Caco-2 (cell line): ENCODE measurements at regions not wholly inside any gene's neighbourhood (a gene's known extent, or its start where the extent isn't known, plus 50 kb on each side); places are given as distances from the start of the nearest gene placed in this dataset.

ENCODE experiments used
- BruUV-seq: library from RNA; stranded (reverse); fragments of 400-500 nt; replicated peaks from 2 replicates; lab custom pipeline; 2021; lab: Mats Ljungman, UMichigan
- CTCF ChIA-PET: fragments of 300-600 bp; sonication (Branson Sonifier 250); formaldehyde crosslinking; loops from one replicate; lab custom pipeline; 2022; ENCODE audit warnings: antibody characterized with exemption; lab: Charles Lee
- POLR2A ChIA-PET: fragments of 300-600 bp; sonication (Branson Sonifier 250); formaldehyde crosslinking; loops from one replicate; lab custom pipeline; 2022; ENCODE audit warnings: antibody characterized with exemption; lab: Charles Lee
- DNase-seq, 2 experiments: peaks; one replicate each; pipeline versions ENCODE4 v3.0.0 to v3.0.0-alpha.2; 2020 to 2022
- H3K27me3 ChIP-seq: replicated peaks from 2 replicates; pipeline ENCODE4 v1.6.0; 2011; ENCODE audit warnings: low read length; ENCODE audit not compliant: control insufficient read depth, insufficient read depth
- H3K36me3 ChIP-seq: 2 replicates; pipeline ENCODE4 v1.5.1; 2011; ENCODE audit warnings: low read length; ENCODE audit not compliant: control insufficient read depth, insufficient read depth
- H3K4me1 ChIP-seq: fragments of 250-450 bp; sonication (Bioruptor Pico); 2 replicates; pipeline ENCODE4 v1.5.1; 2020; ENCODE audit warnings: mild to moderate bottlenecking
- H3K4me3 ChIP-seq: 2 replicates; pipeline ENCODE4 v1.5.1; 2011; ENCODE audit warnings: low read depth, mild to moderate bottlenecking, control low read depth, low read length
- H3K9me3 ChIP-seq: fragments of 250-450 bp; sonication (Bioruptor Pico); 2 replicates; pipeline ENCODE4 v1.5.1; 2020; ENCODE audit warnings: mild to moderate bottlenecking, moderate library complexity
- H3K27ac Mint-ChIP-seq: one replicate; pipeline ENCODE4 v1.8.0; 2022; ENCODE audit warnings: mixed read lengths; ENCODE audit not compliant: unreplicated experiment
- H3K27me3 Mint-ChIP-seq: one replicate; pipeline ENCODE4 v1.8.0; 2022; ENCODE audit warnings: mixed read lengths; ENCODE audit not compliant: insufficient read depth, unreplicated experiment
- H3K36me3 Mint-ChIP-seq: one replicate; pipeline ENCODE4 v1.8.0; 2022; ENCODE audit warnings: mild to moderate bottlenecking, mixed read lengths; ENCODE audit not compliant: insufficient read depth, unreplicated experiment
- H3K4me1 Mint-ChIP-seq: one replicate; pipeline ENCODE4 v1.8.0; 2022; ENCODE audit warnings: low read depth, mixed read lengths; ENCODE audit not compliant: unreplicated experiment
- H3K4me3 Mint-ChIP-seq: one replicate; pipeline ENCODE4 v1.8.0; 2022; ENCODE audit warnings: mild to moderate bottlenecking, moderate library complexity, mixed read lengths; ENCODE audit not compliant: unreplicated experiment
- H3K9me3 Mint-ChIP-seq: one replicate; pipeline ENCODE4 v1.8.0; 2022; ENCODE audit warnings: mixed read lengths; ENCODE audit not compliant: unreplicated experiment
- CTCF ChIP-seq, 2 experiments: fragments of 200-600 bp in 1 of 2; IDR thresholded peaks; 1 replicate in 1 of 2; 2 replicates in 1 of 2; pipeline versions ENCODE4 v1.5.1 to v1.8.0; 2011 to 2022; ENCODE audit warnings: antibody characterized with exemption in 1 of 2, control low read depth in 1 of 2, inconsistent platforms in 1 of 2, low read depth in 1 of 2, low read length in 1 of 2, mild to moderate bottlenecking in 1 of 2, moderate library complexity in 1 of 2; ENCODE audit not compliant: insufficient read depth in 1 of 2, severe bottlenecking in 1 of 2, unreplicated experiment in 1 of 2
- intact Hi-C: fragments of 100-400 bp; cut with micrococcal nuclease; formaldehyde crosslinking; loops from one replicate; pipeline ENCODE4 v1.10.0; 2022; ENCODE audit not compliant: unreplicated experiment

- CTCF ChIA-PET, result no interaction called here
- Mint-ChIP-seq H3K9me3 (peaks cover 16% of the 10 kb centered on the region), H3K4me3 (no peak overlapping the region), H3K4me1 (no peaks in the 10 kb centered on the region), H3K27ac (no peak overlapping the region), H3K27me3 (peaks cover 12% of the 10 kb centered on the region), H3K36me3 (no peaks in the 10 kb centered on the region)
- Histone ChIP-seq H3K9me3 (no peaks in the 10 kb centered on the region), H3K4me3 (no peak overlapping the region), H3K27me3 (no peaks in the 10 kb centered on the region), H3K36me3 (no peaks in the 10 kb centered on the region), H3K4me1 (no peaks in the 10 kb centered on the region)
- intact Hi-C loops, result no loop called here
- no TSS peak for BruUV-seq
- POLR2A ChIA-PET, result no interaction called here
- DNase-seq, result no peak
- no peak for TF ChIP-seq CTCF (IDR thresholded peaks at IDR 0.05; ENCODE audit: insufficient read depth in 1 of 2, low read depth in 1 of 2, low read length in 1 of 2, severe bottlenecking in 1 of 2, unreplicated experiment in 1 of 2)
Observed at GRCh38 chr16:18059089-18059488, 277.4 kb downstream of the NPIPA8 start.

GRCh38 chr16:18055411-18055916 is 281.1 kb downstream of the NPIPA8 start:
- Histone ChIP-seq H3K27me3 (no peaks in the 10 kb centered on the region), H3K36me3 (no peaks in the 10 kb centered on the region), H3K9me3 (no peaks in the 10 kb centered on the region), H3K4me1 (no peaks in the 10 kb centered on the region), H3K4me3 (no peak overlapping the region)
- no peak for TF ChIP-seq CTCF (IDR thresholded peaks at IDR 0.05; ENCODE audit: insufficient read depth in 1 of 2, low read depth in 1 of 2, low read length in 1 of 2, severe bottlenecking in 1 of 2, unreplicated experiment in 1 of 2)
- Mint-ChIP-seq H3K4me1 (no peaks in the 10 kb centered on the region), H3K9me3 (peaks cover 16% of the 10 kb centered on the region), H3K4me3 (no peak overlapping the region), H3K36me3 (no peaks in the 10 kb centered on the region), H3K27me3 (peaks cover 23% of the 10 kb centered on the region), H3K27ac (no peak overlapping the region)
- no peak for DNase-seq
- ChIA-PET CTCF (no interaction called here), POLR2A (no interaction called here)
- no TSS peak for BruUV-seq
- intact Hi-C loops, result no loop called here

- Histone ChIP-seq H3K9me3 (no peaks in the 10 kb centered on the region), H3K4me1 (no peaks in the 10 kb centered on the region), H3K4me3 (no peak overlapping the region), H3K36me3 (no peaks in the 10 kb centered on the region), H3K27me3 (no peaks in the 10 kb centered on the region)
- H3K4me3 Mint-ChIP-seq, result no peak overlapping the region
- CTCF ChIA-PET, result no interaction called here
- no TSS peak for BruUV-seq
- TF ChIP-seq CTCF (IDR thresholded peaks at IDR 0.05; ENCODE audit: insufficient read depth in 1 of 2, low read depth in 1 of 2, low read length in 1 of 2, severe bottlenecking in 1 of 2, unreplicated experiment in 1 of 2), result no peak
- intact Hi-C loops, result no loop called here
- H3K36me3 Mint-ChIP-seq, result no peaks in the 10 kb centered on the region
- H3K27ac Mint-ChIP-seq, result no peak overlapping the region
- POLR2A ChIA-PET, result no interaction called here
- no peaks in the 10 kb centered on the region for H3K4me1 Mint-ChIP-seq
- no peaks in the 10 kb centered on the region for H3K9me3 Mint-ChIP-seq
- H3K27me3 Mint-ChIP-seq, result peaks cover 16% of the 10 kb centered on the region
- DNase-seq, result no peak
Observed at GRCh38 chr16:18050777-18051176, 285.8 kb downstream of the NPIPA8 start.
